ENCODE measurements at regions not wholly inside any gene's neighbourhood (a gene's known extent, or its start where the extent isn't known, plus 50 kb on each side); places are given as distances from the start of the nearest gene placed in this dataset.

DNA sequence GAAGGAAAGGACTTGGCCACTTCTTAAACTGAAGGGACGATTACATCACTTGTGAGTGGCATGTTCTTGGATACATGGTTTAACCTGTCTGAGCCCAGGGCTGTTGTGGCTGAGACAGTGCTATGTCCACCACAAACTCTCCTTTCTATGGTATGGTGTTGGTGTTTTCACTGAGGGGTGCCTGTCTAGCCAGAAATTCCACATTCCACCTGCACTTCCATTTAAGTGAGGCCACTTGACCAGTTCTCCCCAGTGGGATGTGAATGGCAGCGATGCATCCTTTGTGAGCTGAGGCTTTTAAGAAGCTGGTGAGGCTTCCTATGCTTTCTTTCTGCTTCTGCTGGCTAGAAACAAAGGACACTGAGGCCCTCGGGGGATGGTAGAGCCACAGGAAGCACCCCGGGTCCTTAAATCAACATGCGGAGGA lies 151.4 kb upstream of the CHD6 start:
- no peak overlapping the region for H3K27ac ChIP-seq
- no peak for DNase-seq
- no peak for TF ChIP-seq POLR2A (IDR thresholded peaks at IDR 0.05)
- TF ChIP-seq, protein P1, sequence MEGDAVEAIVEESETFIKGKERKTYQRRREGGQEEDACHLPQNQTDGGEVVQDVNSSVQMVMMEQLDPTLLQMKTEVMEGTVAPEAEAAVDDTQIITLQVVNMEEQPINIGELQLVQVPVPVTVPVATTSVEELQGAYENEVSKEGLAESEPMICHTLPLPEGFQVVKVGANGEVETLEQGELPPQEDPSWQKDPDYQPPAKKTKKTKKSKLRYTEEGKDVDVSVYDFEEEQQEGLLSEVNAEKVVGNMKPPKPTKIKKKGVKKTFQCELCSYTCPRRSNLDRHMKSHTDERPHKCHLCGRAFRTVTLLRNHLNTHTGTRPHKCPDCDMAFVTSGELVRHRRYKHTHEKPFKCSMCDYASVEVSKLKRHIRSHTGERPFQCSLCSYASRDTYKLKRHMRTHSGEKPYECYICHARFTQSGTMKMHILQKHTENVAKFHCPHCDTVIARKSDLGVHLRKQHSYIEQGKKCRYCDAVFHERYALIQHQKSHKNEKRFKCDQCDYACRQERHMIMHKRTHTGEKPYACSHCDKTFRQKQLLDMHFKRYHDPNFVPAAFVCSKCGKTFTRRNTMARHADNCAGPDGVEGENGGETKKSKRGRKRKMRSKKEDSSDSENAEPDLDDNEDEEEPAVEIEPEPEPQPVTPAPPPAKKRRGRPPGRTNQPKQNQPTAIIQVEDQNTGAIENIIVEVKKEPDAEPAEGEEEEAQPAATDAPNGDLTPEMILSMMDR (IDR thresholded peaks at IDR 0.05), result no peak
- H3K4me1 ChIP-seq, result no peaks in the 10 kb centered on the region
- H3K27me3 ChIP-seq, result no peaks in the 10 kb centered on the region
- no peaks in the 10 kb centered on the region for H3K9me3 ChIP-seq
- H3K36me3 ChIP-seq, result no peaks in the 10 kb centered on the region
- no peak overlapping the region for H3K4me3 ChIP-seq

DNA sequence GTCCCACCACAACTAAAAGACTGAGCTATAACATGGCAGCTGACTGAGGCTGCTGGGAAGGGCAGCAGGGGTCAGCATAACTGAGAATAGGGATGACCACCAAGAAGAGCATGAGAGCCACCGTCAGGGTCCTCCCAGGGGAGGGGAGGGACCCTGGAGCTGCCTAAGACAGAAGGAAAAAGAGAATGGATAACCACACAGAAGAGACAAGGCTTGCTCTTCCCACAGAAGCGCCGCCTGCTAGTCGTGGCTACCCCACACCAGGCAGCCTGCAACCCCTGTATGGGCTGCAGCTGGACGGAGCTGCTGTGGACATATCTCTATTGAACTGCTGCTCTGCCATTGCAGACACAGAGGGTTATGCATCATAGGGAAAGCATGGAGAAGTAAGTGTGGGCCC lies 132.0 kb upstream of the CHD6 start:
- H3K27ac ChIP-seq, result no peak overlapping the region
- no peak overlapping the region for H3K4me3 ChIP-seq
- no peaks in the 10 kb centered on the region for H3K36me3 ChIP-seq
- H3K9me3 ChIP-seq, result no peaks in the 10 kb centered on the region
- no peak for TF ChIP-seq POLR2A (IDR thresholded peaks at IDR 0.05)
- TF ChIP-seq, protein P1 (IDR thresholded peaks at IDR 0.05), result no peak
- DNase-seq, result no peak
- no peaks in the 10 kb centered on the region for H3K27me3 ChIP-seq
- H3K4me1 ChIP-seq, result no peaks in the 10 kb centered on the region

DNA sequence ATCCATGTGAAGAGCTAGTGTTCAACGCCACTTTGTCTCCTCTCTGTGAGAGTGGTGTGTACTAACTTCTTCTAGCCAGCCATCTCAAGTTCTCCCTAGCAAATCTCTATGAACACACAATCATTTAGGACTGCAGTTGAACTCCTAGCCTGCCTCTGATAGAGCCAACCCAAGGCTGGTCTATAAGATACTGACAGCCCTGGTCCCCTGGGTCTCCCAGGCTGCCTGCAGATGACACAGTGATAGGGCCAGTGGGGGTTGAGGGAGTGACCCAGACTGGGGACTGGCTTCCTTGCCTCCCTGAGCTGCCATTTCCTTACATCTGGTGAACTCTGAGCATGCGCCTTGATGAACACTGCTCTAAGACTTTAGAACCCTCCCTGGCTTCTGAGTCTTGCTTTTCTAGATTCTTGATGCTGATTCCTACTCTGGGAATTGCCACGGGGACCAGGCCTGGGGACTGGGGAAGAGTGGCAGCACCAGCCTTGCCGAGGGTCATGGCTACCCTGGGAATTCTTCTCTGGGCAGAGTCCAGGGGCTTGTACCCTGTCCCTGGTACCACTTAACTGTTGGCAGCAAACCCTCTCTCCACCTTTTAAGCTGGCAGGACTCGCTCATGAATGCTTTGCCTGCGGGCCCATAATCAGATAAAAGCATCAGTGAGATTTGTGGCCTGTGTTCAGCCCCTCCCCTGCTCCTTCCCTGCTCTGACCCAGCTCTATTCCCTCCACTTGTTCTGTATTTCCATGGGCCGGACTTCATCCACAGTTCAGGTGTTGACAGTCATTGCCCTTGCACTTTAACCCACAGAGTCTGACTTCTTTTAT lies 130.8 kb upstream of the CHD6 start:
- no peaks in the 10 kb centered on the region for H3K9me3 ChIP-seq
- H3K4me1 ChIP-seq, result no peaks in the 10 kb centered on the region
- no peak overlapping the region for H3K27ac ChIP-seq
- no peaks in the 10 kb centered on the region for H3K27me3 ChIP-seq
- no peak for DNase-seq
- H3K36me3 ChIP-seq, result no peaks in the 10 kb centered on the region
- TF ChIP-seq POLR2A (IDR thresholded peaks at IDR 0.05), result no peak
- TF ChIP-seq, protein P1 (IDR thresholded peaks at IDR 0.05), result no peak
- no peak overlapping the region for H3K4me3 ChIP-seq

DNA sequence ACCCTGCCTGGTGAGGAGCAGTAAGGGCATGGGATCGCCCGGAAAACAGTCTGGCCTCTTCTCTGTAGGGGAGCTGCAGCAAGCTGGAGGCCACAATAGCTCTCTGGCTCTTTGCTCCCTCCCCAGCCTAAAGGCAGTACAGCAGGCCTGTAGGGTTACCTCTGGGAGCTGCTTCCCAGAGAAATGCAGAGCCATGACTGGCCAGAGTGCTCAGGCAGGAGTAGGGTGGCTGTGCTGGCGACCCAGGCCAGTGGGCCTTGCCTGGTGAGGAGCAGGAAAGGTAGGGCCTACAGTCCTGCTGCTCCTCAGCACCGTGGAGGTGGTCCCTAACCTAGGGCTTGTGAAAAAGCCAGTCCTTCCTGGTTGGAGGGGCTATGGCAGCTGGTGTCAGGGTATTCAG lies 129.9 kb upstream of the CHD6 start:
- Histone ChIP-seq H3K4me3 (no peak overlapping the region), H3K36me3 (no peaks in the 10 kb centered on the region), H3K4me1 (no peaks in the 10 kb centered on the region), H3K27me3 (no peaks in the 10 kb centered on the region), H3K9me3 (no peaks in the 10 kb centered on the region), H3K27ac (no peak overlapping the region)
- TF ChIP-seq POLR2A (IDR thresholded peaks at IDR 0.05), result no peak
- TF ChIP-seq, protein P1 (IDR thresholded peaks at IDR 0.05), result no peak
- no peak for DNase-seq

DNA sequence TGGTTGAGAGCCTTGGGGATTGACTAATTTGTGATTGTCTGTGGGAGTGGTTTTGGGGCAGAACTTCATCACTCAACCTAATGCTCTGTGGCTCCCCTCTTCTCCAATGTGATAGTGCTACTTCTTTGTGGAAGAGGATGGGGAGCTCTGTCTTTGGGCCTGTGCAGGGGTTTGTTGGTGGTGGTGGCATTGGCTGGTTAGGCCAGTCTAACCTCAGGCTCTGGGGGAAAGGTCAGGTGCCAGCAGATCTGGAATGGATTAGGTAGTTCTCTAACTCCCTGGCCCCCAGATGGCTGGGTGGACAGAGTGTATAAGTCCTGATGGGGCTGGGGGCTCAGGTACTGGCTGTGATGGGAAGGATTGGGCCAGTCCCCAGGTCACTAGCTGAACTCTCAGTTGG lies 129.0 kb upstream of the CHD6 start:
- H3K27me3 ChIP-seq, result no peaks in the 10 kb centered on the region

More for the DNA sequence above, 129.0 kb upstream of the CHD6 start:
- TF ChIP-seq, protein P1 (IDR thresholded peaks at IDR 0.05), result no peak
- TF ChIP-seq POLR2A (IDR thresholded peaks at IDR 0.05), result no peak
- no peak for DNase-seq
- no peaks in the 10 kb centered on the region for H3K9me3 ChIP-seq
- no peak overlapping the region for H3K27ac ChIP-seq
- no peaks in the 10 kb centered on the region for H3K36me3 ChIP-seq
- H3K4me3 ChIP-seq, result no peak overlapping the region
- H3K4me1 ChIP-seq, result no peaks in the 10 kb centered on the region

Measured in Peyer's patch (tissue), 4 donors.